Heart left ventricle (tissue), 13 donors: ENCODE measurements at regions not wholly inside any gene's neighbourhood (a gene's known extent, or its start where the extent isn't known, plus 50 kb on each side); places are given as distances from the start of the nearest gene placed in this dataset.

Experiments
- POLR2A ChIP-seq, 2 donors: fragments of 450-650 bp; IDR thresholded peaks; one replicate each; pipeline ENCODE4 v1.6.1; 2017; ENCODE audit warnings: antibody characterized with exemption in 2 of 2, mild to moderate bottlenecking in 2 of 2, moderate library complexity in 2 of 2
- TF ChIP-seq, protein P1 (sequence below), 12 donors: fragments of 200-600 bp; sonication (generic) in 4 of 12; IDR thresholded peaks; one replicate each; pipeline versions ENCODE4 v1.5.0 to v1.8.0; 2018 to 2022; ENCODE audit warnings: antibody characterized with exemption in 12 of 12, mild to moderate bottlenecking in 5 of 12
- donor health status: ischemic (EF 13 %, LVEDD 7.1; RV severe dilation, severe dysfunction).
- donor health status: DM: no; HTN: yes; CAD: no.
- donor health status: DM: no; HTN: no; CAD: no.
- donor health status: ischemic (EF 25% LVEDD 6.9; RV normal size, moderate dysfunction).
- donor health status: ischemic (EF 25% LVEDD 5.7; RV mildly dilated, moderate dysfunction).
- donor health status: ischemic (EF 35%, LVEDD 5.7; RV mildly dilated, moderate dysfunction).
- donor health status: nonischemic (EF 11% LVEDD 7.7; RV severe dilation, severe dysfunction).
- donor health status: DM: yes; HTN: yes; CAD: no.
- donor health status: PGD.
- donor health status: ischemic (EF 29% LVEDD 5.4; RV normal size, mild dysfunction).
- donor health status: nonischemic (EF 23%, LVEDD 6.1; RV moderate dilation, normal function).

- TF ChIP-seq, protein P1, sequence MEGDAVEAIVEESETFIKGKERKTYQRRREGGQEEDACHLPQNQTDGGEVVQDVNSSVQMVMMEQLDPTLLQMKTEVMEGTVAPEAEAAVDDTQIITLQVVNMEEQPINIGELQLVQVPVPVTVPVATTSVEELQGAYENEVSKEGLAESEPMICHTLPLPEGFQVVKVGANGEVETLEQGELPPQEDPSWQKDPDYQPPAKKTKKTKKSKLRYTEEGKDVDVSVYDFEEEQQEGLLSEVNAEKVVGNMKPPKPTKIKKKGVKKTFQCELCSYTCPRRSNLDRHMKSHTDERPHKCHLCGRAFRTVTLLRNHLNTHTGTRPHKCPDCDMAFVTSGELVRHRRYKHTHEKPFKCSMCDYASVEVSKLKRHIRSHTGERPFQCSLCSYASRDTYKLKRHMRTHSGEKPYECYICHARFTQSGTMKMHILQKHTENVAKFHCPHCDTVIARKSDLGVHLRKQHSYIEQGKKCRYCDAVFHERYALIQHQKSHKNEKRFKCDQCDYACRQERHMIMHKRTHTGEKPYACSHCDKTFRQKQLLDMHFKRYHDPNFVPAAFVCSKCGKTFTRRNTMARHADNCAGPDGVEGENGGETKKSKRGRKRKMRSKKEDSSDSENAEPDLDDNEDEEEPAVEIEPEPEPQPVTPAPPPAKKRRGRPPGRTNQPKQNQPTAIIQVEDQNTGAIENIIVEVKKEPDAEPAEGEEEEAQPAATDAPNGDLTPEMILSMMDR (IDR thresholded peaks at IDR 0.05), result no peak
- no peak for TF ChIP-seq POLR2A (IDR thresholded peaks at IDR 0.05)
Measured at GRCh38 chr12:42854208-42854607, 264.7 kb upstream of the PRICKLE1 start.
